GM18867 (cell line): ENCODE measurements at regions not wholly inside any gene's neighbourhood (a gene's known extent, or its start where the extent isn't known, plus 50 kb on each side); places are given as distances from the start of the nearest gene placed in this dataset.

Experiments
- ATAC-seq: cut with Tn5 transposase; IDR thresholded peaks from one replicate; pipeline ENCODE4 v1.9.1; 2021; ENCODE audit warnings: mild to moderate bottlenecking, moderate library complexity; ENCODE audit not compliant: unreplicated experiment

DNA sequence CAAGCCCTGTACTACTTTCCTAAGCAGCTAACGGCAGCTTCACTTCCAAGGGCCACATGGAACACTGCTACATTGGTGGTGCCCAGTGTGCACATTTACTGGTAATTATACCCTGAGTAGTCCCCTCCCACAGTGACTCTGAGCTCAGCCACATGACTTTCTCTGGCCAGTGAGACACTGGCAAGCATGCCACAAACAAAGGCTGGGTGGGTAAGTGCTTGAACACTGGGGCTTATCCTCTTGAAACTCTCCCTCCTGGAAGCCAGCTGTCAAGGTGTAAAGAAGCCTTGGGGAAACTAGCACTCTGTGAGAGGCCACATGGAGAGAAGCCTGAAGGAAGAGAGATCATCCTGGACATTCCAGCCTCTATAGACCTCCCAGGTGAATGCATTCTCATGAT is 54.4 kb upstream of the DRD2 start:
- ATAC-seq: no peak

GRCh38 chr11:113528982-113529381 is 53.8 kb upstream of the DRD2 start:
- ATAC-seq: no peak

GRCh38 chr11:113526521-113526920 is 51.3 kb upstream of the DRD2 start:
- ATAC-seq: no peak
